ENCODE measurements at regions not wholly inside any gene's neighbourhood (a gene's known extent, or its start where the extent isn't known, plus 50 kb on each side); places are given as distances from the start of the nearest gene placed in this dataset.

GRCh38 chr6:26285143-26286134 is 79.6 kb upstream of the BTN3A2 start:
- no peak for TF ChIP-seq CTCF (IDR thresholded peaks at IDR 0.05; ENCODE audit: low read depth, low read length)
- peaks cover 8% of the 10 kb centered on the region for H3K9me3 ChIP-seq (ENCODE audit: severe bottlenecking)
- H3K27ac ChIP-seq, result peak overlapping the region; percentile 93
- peak; percentile 100 for DNase-seq
- H3K36me3 ChIP-seq, result peaks cover 12% of the 10 kb centered on the region
- H3K27me3 ChIP-seq (ENCODE audit: insufficient read depth, low read depth, severe bottlenecking), result no peaks in the 10 kb centered on the region
- peak overlapping the region; percentile 94 for H3K4me3 ChIP-seq (ENCODE audit: low read depth, low read length)

GRCh38 chr6:26286168-26286877 is 78.7 kb upstream of the BTN3A2 start:
- Histone ChIP-seq H3K27me3 (ENCODE audit: insufficient read depth, low read depth, severe bottlenecking) (no peaks in the 10 kb centered on the region), H3K36me3 (peaks cover 5% of the 10 kb centered on the region), H3K27ac (peak overlapping the region; percentile 93), H3K4me3 (ENCODE audit: low read depth, low read length) (peak overlapping the region; percentile 94), H3K9me3 (ENCODE audit: severe bottlenecking) (peaks cover 8% of the 10 kb centered on the region)
- no peak for TF ChIP-seq CTCF (IDR thresholded peaks at IDR 0.05; ENCODE audit: low read depth, low read length)
- DNase-seq, result peak; percentile 55

GRCh38 chr6:26288155-26288554 is 76.8 kb upstream of the BTN3A2 start:
- Histone ChIP-seq H3K4me3 (ENCODE audit: low read depth, low read length) (no peak overlapping the region), H3K27me3 (ENCODE audit: insufficient read depth, low read depth, severe bottlenecking) (no peaks in the 10 kb centered on the region), H3K27ac (no peak overlapping the region), H3K9me3 (ENCODE audit: severe bottlenecking) (peaks cover 8% of the 10 kb centered on the region), H3K36me3 (peaks cover 5% of the 10 kb centered on the region)
- no peak for DNase-seq
- TF ChIP-seq CTCF (IDR thresholded peaks at IDR 0.05; ENCODE audit: low read depth, low read length), result no peak

GRCh38 chr6:26290941-26291340 is 74.1 kb upstream of the BTN3A2 start:
- Histone ChIP-seq H3K4me3 (ENCODE audit: low read depth, low read length) (no peak overlapping the region), H3K27me3 (ENCODE audit: insufficient read depth, low read depth, severe bottlenecking) (no peaks in the 10 kb centered on the region), H3K9me3 (ENCODE audit: severe bottlenecking) (peaks cover 8% of the 10 kb centered on the region), H3K27ac (no peak overlapping the region), H3K36me3 (peaks cover 2% of the 10 kb centered on the region; the same call in 1 of the 2 replicates)
- no peak for DNase-seq
- no peak for TF ChIP-seq CTCF (IDR thresholded peaks at IDR 0.05; ENCODE audit: low read depth, low read length)

- no peaks in the 10 kb centered on the region for H3K27me3 ChIP-seq (ENCODE audit: insufficient read depth, low read depth, severe bottlenecking)
- no peak overlapping the region for H3K27ac ChIP-seq
- no peak for DNase-seq
- no peak overlapping the region for H3K4me3 ChIP-seq (ENCODE audit: low read depth, low read length)
- no peak for TF ChIP-seq CTCF (IDR thresholded peaks at IDR 0.05; ENCODE audit: low read depth, low read length)
- no peaks in the 10 kb centered on the region for H3K36me3 ChIP-seq
- peaks cover 4% of the 10 kb centered on the region for H3K9me3 ChIP-seq (ENCODE audit: severe bottlenecking)
These were observed 72.3 kb upstream of the BTN3A2 start for GRCh38 chr6:26292709-26293108.

All from WERI-Rb-1 (cell line).